SK-N-MC (cell line): ENCODE measurements at regions not wholly inside any gene's neighbourhood (a gene's known extent, or its start where the extent isn't known, plus 50 kb on each side); places are given as distances from the start of the nearest gene placed in this dataset.

Experiments used
- EZH2 ChIP-seq: fragments of 200-600 bp; sonication (generic); IDR thresholded peaks from one replicate; pipeline ENCODE4 v1.6.1; 2017; ENCODE audit warnings: antibody characterized with exemption
- POLR2AphosphoS5 ChIP-seq: IDR thresholded peaks from 2 replicates; pipeline ENCODE4 v1.6.1; 2012; ENCODE audit warnings: mild to moderate bottlenecking, low read depth, low read length, borderline replicate concordance

GRCh38 chr18:40855661-40856060, 1099.4 kb upstream of the PIK3C3 start:
- TF ChIP-seq EZH2 (no peak), POLR2AphosphoS5 (no peak)
